OCI-LY7 (cell line): ENCODE measurements at regions not wholly inside any gene's neighbourhood (a gene's known extent, or its start where the extent isn't known, plus 50 kb on each side); places are given as distances from the start of the nearest gene placed in this dataset.

ENCODE experiments used
- EZH2phosphoT487 ChIP-seq: fragments of 200-600 bp; sonication (generic); IDR thresholded peaks from 2 replicates; pipeline ENCODE4 v1.6.1; 2018; ENCODE audit warnings: low read depth, borderline replicate concordance, mild to moderate bottlenecking, mixed run types, antibody characterized with exemption, low read length, moderate library complexity, mixed read lengths
- TF ChIP-seq, protein P1 (sequence below): fragments of 200-600 bp; sonication (generic); conservative IDR thresholded peaks from 2 replicates; pipeline ENCODE4 v1.5.1; 2014; ENCODE audit warnings: mild to moderate bottlenecking, antibody characterized with exemption, low read length, moderate library complexity, mixed read lengths

DNA sequence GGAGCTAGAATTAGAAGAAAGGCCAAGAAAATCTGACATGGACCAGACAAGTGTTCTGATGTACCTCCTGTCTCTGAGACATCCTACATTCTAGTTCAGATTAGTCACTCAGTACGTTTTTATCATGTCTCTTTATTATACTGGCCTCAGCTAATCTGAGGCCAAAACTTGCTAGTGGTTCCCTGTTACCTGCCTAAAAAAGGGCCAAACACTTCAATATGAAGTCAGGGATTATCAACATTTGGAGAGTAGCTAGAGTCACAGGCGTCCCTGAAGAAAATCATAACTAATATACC, 587.4 kb downstream of the PRELID2 start:
- TF ChIP-seq, protein P1, sequence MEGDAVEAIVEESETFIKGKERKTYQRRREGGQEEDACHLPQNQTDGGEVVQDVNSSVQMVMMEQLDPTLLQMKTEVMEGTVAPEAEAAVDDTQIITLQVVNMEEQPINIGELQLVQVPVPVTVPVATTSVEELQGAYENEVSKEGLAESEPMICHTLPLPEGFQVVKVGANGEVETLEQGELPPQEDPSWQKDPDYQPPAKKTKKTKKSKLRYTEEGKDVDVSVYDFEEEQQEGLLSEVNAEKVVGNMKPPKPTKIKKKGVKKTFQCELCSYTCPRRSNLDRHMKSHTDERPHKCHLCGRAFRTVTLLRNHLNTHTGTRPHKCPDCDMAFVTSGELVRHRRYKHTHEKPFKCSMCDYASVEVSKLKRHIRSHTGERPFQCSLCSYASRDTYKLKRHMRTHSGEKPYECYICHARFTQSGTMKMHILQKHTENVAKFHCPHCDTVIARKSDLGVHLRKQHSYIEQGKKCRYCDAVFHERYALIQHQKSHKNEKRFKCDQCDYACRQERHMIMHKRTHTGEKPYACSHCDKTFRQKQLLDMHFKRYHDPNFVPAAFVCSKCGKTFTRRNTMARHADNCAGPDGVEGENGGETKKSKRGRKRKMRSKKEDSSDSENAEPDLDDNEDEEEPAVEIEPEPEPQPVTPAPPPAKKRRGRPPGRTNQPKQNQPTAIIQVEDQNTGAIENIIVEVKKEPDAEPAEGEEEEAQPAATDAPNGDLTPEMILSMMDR, result no peak
- no peak for TF ChIP-seq EZH2phosphoT487
